Fibroblast of mammary gland (primary cell): ENCODE measurements at regions not wholly inside any gene's neighbourhood (a gene's known extent, or its start where the extent isn't known, plus 50 kb on each side); places are given as distances from the start of the nearest gene placed in this dataset.
"Not testable (repeated sequence)": the region's sequence is repeated elsewhere in the genome, so short reads cannot be mapped to it uniquely, and the experiment has no call there.

Source experiments
- DNase-seq: peaks from one replicate; pipeline ENCODE4 v3.0.0-alpha.2; 2010; ENCODE audit warnings: low read depth
- H3K4me3 ChIP-seq: 2 replicates; pipeline ENCODE4 v1.5.1; 2011; ENCODE audit warnings: low read depth, mild to moderate bottlenecking, low read length, moderate library complexity; ENCODE audit not compliant: control insufficient read depth
- CTCF ChIP-seq: conservative IDR thresholded peaks from 2 replicates; pipeline ENCODE4 v1.5.1; 2011; ENCODE audit warnings: low read depth, low read length, inconsistent platforms; ENCODE audit not compliant: control insufficient read depth, insufficient read depth

DNA sequence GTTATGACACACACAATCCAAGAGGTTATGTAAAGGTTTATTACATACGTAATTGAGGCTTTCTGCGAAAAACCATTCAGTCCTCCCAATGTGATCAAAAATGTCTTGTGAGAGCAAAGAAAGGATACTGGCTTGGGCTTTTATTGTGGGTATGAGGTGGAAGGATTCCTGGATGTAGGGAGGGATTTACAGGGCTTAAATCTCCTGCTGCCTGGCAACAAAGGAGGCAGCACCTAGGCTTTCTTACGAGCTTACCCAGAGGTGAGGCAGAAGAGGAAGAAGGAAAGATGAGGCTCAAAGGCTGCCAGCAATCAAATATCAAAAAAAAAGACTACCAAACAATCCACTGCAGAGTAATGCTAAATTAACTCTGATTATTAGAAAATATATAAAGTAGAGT is 1149.5 kb upstream of the POT1 start:
- H3K4me3 ChIP-seq, result no peak overlapping the region
- TF ChIP-seq CTCF, result no peak
- no peak for DNase-seq

DNA sequence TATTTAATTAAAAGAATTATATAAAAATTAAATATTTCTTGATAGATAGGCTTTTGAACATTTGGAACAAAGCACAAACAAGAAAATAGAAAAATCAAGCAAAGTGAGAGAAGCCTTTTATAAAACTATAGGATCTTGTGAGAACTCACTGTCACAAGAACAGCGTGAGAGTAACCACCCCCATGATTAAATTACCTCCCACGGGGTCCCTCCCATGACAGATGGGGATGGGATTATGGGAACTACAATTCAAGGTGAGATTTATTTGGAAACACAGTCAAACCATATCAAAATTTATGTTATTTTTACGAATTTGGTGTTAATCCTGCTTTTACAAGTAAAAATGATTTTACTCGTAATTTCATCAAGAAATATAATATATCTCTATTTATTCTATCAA is 1136.1 kb upstream of the POT1 start:
- H3K4me3 ChIP-seq, result no peak overlapping the region
- no peak for DNase-seq

DNA sequence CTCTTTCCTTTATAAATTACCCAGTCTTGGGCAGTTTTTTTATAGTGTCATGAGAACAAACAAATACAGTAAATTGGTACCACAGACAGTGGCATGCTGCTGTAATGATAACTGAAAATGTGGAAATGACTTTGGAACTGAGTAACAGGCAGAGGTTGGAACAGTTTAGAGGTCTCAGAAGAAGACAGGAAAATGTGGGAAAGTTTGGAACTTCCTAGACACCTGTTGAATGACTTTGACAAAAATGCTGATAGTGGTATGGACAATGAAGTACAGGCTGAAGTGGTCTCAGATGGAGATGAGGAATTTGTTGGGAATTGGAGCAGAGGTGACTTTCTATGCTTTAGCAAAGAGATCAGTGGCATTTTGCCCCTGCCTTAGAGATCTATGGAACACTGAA is 1128.4 kb upstream of the POT1 start:
- DNase-seq, result no peak
- H3K4me3 ChIP-seq, result no peak overlapping the region
- no peak for TF ChIP-seq CTCF

More for the DNA sequence above, 1136.1 kb upstream of the POT1 start:
- no peak for TF ChIP-seq CTCF

DNA sequence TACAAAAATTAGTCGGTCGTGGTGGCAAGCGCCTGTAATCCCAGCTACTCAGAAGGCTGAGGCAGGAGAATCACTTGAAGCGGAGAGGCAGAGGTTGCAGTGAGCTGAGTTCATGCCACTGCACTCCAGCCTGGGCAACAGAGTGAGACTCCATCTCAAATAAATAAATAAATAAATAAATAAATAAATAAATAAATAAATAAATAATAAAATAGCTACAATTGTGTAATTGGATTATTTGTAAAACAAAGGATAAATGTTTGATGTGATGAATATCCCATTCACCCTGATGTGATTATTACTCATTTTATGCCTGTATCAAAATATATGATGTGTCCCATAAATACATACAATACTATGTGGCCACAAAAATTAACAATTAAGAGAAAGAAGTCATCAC is 1127.0 kb upstream of the POT1 start:
- DNase-seq, H3K4me3 ChIP-seq: not testable (repeated sequence)

DNA sequence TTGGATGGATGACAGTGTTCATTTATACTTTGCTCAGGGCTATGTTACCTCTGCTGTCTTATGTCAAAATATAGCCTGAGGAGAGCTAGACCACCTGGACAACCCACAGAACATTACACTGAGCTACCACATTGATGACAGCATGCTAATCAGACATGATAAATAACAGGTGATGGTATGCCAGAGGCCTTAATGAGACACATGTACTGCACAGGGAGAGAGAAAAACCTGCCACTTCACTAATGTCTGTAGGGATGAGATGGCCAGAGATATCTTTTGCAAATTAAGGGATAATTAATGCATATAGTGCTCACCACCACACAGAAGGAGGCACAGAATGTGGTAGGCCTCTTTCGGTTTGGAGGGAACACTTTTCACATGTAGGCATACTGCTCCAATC is 1122.6 kb upstream of the POT1 start:
- TF ChIP-seq CTCF, result no peak
- H3K4me3 ChIP-seq, result no peak overlapping the region
- DNase-seq, result no peak

GRCh38 chr7:126044662-126045061 is 1115.0 kb upstream of the POT1 start:
- DNase-seq, result no peak
- H3K4me3 ChIP-seq, result no peak overlapping the region
- TF ChIP-seq CTCF, result no peak

- no peak overlapping the region for H3K4me3 ChIP-seq
Measured at GRCh38 chr7:126041472-126041871, 1111.8 kb upstream of the POT1 start.

More at GRCh38 chr7:126041472-126041871, 1111.8 kb upstream of the POT1 start:
- no peak for TF ChIP-seq CTCF
- DNase-seq, result no peak
